Fibroblast of upper back skin (primary cell): ENCODE measurements at regions not wholly inside any gene's neighbourhood (a gene's known extent, or its start where the extent isn't known, plus 50 kb on each side); places are given as distances from the start of the nearest gene placed in this dataset.
A peak's percentile ranks its signal among the peaks of the same experiment; 100 is the strongest.
"Not testable (repeated sequence)": the region's sequence is repeated elsewhere in the genome, so short reads cannot be mapped to it uniquely, and the experiment has no call there.

Source experiments
- DNase-seq: peaks from one replicate; pipeline ENCODE4 v3.0.0-alpha.2; 2013

GRCh38 chr6:37078814-37079213 lies 73.4 kb downstream of the FGD2 start:
- DNase-seq: peak; percentile 31

GRCh38 chr6:37081042-37081607 lies 75.7 kb downstream of the FGD2 start:
- no peak for DNase-seq

GRCh38 chr6:37082390-37083130 lies 77.1 kb downstream of the FGD2 start:
- no peak for DNase-seq

- peak; percentile 66 for DNase-seq
Measured at GRCh38 chr6:37083243-37084138, 78.0 kb downstream of the FGD2 start.

- not testable (repeated sequence) for DNase-seq
Measured at GRCh38 chr6:37084665-37085064, 79.2 kb downstream of the FGD2 start.

- DNase-seq: no peak
Measured at GRCh38 chr6:37085198-37085597, 79.7 kb downstream of the FGD2 start.

- peak; percentile 30 for DNase-seq
Measured at GRCh38 chr6:37088897-37089296, 81.1 kb upstream of the PIM1 start.

GRCh38 chr6:37089783-37090182 lies 80.2 kb upstream of the PIM1 start:
- DNase-seq: no peak

- DNase-seq: not testable (repeated sequence)
Measured at GRCh38 chr6:37091104-37091503, 78.8 kb upstream of the PIM1 start.

- DNase-seq: not testable (repeated sequence)
Measured at GRCh38 chr6:37091586-37091985, 78.4 kb upstream of the PIM1 start.

GRCh38 chr6:37092923-37093727 lies 76.8 kb upstream of the PIM1 start:
- DNase-seq: peak; percentile 69

GRCh38 chr6:37093728-37094069 lies 76.3 kb upstream of the PIM1 start:
- DNase-seq: no peak

GRCh38 chr6:37095997-37096396 lies 74.0 kb upstream of the PIM1 start:
- no peak for DNase-seq

- DNase-seq: no peak
Measured at GRCh38 chr6:37097335-37097734, 72.6 kb upstream of the PIM1 start.

- no peak for DNase-seq
Measured at GRCh38 chr6:37099442-37099841, 70.5 kb upstream of the PIM1 start.

- no peak for DNase-seq
Measured at GRCh38 chr6:37100745-37101144, 69.2 kb upstream of the PIM1 start.

- DNase-seq: no peak
Measured at GRCh38 chr6:37101991-37102298, 68.0 kb upstream of the PIM1 start.

GRCh38 chr6:37102299-37103168 lies 67.4 kb upstream of the PIM1 start:
- peak; percentile 81 for DNase-seq

- no peak for DNase-seq
Measured at GRCh38 chr6:37103169-37104039, 66.5 kb upstream of the PIM1 start.

- no peak for DNase-seq
Measured at GRCh38 chr6:37104824-37105147, 65.2 kb upstream of the PIM1 start.
